GM21786 (cell line): ENCODE measurements at regions not wholly inside any gene's neighbourhood (a gene's known extent, or its start where the extent isn't known, plus 50 kb on each side); places are given as distances from the start of the nearest gene placed in this dataset.
"Not testable (repeated sequence)": the region's sequence is repeated elsewhere in the genome, so short reads cannot be mapped to it uniquely, and the experiment has no call there.

Experiments used
- ATAC-seq: cut with Tn5 transposase; IDR thresholded peaks from one replicate; pipeline ENCODE4 v1.9.1; 2021; ENCODE audit not compliant: unreplicated experiment

DNA sequence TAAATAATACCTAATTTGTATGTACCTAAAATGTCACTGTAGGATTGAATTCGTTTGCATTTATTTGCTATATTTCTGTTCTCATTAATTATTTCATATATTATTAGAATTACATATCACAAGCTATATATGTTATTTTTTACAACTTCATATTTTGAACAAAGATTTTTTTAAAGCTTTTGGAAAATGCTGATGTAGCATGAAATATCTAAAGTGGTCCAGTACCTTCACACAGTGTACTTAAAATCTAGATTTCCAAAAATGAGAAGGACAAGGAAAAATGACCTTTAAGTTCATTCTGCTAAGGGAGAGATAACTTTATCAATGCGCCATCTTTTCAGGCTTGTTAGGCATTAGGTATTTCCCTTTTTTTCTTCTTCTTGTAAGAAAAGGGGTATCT lies 71.8 kb downstream of the LARP7 start:
- ATAC-seq: no peak

DNA sequence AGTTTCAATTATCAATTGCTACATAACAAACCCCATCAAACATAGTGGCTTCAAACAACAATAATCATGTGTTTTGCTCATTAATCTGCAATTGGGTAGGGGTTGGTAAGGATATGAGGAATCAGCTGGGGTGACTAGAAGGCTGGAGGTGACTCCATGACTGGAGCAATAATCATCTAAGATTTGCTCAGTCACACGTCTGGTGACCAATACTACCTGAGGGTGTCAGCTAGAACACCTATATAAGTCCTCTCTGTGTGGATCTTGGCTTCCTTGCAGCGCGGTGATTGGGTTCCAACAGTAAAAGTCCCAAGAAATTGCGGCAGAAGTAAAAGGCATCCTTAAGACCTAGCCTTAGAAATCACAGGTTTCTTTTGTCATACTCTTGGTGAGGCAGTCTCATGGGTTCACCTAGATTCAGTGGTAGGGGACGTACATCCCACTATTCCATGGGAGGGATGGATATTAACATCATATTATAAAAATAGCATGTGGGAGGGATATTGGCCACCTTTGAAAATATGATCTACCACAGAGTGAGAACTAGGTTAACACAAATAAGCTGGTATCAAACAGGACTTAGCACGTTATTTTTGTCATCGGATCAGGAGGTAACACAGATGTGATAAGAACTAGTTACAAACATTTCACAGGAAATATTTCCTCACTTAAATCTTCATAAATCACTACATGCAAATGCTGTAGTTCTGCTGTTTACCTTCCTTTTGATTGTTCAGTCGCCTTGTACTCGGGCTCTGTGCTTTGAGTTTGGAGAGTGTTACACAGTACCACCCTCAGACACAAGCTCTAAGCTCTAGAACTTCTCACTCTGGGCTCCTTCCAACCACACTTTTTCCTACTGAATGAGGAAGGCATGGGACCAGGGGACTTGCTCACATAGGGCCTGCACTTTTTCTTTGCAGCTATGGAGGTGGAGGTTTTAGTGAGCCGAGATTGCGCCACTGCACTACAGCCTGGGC lies 78.3 kb downstream of the LARP7 start:
- no peak for ATAC-seq

DNA sequence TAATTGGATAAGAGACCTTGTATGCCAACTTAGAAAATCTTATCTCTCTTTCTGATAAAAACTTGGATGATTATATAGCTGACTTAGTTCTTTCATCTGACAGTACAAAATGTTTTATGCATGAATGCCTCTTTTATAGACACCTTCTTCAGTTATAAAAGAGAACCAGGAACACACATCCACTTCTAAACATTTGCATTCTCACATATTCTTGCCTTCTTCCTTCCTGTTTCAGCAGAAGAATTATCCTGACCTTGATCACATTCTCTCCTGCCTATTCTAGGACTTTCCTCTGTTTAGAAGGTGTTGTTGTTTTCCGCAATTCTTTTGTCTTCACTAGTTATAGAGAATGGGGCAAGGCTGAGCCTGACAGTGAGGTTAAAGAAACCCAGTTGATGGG lies 80.9 kb downstream of the LARP7 start:
- no peak for ATAC-seq

DNA sequence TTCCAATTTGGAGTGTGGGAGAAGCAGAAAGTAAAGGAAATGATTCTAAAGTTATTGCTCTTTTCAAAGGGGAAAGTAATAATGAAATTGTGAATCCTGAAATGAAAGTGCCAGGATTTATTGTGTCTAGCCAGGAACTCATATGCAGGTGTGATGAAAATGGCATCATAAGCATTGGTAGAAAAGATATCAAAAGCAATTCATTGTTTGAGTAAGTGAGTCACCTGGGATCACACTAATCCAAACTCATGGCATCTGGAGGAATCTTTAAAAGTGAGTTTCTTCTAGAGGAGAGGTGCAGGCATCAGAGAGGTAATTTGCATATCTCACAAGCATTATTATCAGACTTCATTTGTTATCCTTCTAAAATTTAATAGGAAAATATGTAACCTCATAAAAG lies 84.7 kb downstream of the LARP7 start:
- no peak for ATAC-seq

DNA sequence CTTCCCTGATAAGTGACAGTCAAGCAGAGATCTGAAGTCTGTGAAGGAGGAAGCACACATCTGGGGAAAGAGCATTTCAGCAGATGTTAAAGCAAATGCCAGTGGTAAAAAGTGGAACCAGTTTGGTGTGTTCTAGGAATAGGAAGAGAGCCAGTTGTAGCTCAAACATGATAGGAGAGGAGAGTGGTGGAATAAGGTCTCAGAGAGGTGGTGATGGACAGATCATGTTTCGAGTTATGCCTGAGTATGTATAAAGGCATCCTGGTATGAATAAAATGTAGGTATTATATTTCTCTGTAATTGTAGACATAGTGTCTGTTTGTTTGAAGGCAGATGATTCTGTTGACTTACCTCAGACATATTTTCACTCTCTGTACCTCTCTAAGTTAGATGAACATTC lies 89.1 kb downstream of the LARP7 start:
- no peak for ATAC-seq

DNA sequence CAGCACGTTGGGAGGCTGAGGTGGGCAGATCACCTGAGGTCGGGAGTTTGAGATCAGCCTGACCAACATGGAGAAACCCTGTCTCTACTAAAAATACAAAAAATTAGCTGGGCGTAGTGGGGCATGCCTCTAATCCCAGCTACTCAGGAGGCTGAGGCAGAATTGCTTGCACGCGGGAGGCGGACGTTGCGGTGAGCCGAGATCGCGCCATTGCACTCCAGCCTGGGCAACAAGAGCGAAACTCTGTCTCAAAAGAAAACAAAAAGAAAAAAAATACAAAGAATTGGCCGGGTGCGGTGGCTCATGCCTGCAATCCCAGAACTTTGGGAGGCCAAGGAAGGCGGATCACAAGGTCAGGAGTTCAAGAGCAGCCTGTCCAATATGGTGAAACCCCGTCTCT lies 90.8 kb downstream of the LARP7 start:
- not testable (repeated sequence) for ATAC-seq

DNA sequence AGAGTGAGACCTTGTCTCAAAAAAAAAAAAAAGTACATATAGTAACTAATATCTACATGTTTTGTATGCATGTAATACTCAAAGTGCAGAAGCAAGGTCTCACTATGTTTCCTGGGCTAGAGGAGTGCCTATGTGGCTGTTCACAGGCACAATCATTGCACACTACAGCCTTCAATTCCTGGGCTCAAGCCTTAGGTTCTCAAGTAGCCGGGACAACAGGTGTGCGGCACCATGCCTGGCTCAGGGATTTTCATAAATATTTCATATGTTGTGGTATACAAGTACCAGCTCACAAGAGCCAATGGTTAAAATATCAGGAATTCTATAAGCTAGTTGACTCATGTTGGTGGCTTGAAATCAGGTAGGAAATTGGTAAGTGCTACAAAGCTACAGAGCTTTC lies 94.8 kb downstream of the LARP7 start:
- ATAC-seq: no peak

DNA sequence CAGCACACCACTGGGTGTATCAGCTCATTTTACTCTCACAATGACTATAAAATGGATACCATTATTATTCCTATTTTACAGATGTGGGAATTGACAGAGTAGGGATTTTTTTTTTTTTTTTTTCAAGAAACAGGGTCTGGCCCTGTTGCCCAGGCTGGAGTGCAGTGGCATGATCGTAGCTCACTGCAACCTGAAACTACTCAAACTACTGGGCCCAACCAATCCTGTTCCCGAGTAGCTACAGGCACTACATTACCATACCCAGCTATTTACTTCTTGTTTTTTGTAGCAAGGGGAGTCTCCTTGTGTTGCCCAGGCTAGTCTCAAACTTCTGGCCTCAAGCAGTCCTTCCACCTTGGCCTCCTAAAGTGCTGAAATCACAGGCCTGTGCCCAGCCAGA lies 95.2 kb downstream of the LARP7 start:
- ATAC-seq: no peak

DNA sequence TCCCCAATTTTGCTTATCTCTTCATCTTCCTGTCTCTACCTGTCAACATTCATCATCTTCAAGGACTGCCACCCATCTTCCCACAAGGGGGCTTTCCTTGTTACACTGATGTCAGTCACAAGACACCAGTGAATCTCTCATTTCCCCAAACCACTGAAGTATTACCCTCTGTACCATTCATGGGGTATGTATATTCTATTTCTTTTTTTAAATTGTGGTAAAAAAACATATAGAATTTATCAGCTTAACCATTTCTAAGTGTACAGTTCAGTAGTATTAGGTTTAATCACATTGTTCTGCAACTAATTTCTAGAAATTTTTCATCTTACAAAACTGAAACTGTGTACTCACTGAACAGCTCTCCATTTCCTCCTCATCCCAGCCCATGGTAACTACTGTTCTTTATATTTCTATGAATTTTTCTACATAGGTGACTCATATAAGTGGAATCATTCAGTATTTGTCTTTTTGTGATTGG lies 98.6 kb downstream of the LARP7 start:
- ATAC-seq: peak; percentile 77

DNA sequence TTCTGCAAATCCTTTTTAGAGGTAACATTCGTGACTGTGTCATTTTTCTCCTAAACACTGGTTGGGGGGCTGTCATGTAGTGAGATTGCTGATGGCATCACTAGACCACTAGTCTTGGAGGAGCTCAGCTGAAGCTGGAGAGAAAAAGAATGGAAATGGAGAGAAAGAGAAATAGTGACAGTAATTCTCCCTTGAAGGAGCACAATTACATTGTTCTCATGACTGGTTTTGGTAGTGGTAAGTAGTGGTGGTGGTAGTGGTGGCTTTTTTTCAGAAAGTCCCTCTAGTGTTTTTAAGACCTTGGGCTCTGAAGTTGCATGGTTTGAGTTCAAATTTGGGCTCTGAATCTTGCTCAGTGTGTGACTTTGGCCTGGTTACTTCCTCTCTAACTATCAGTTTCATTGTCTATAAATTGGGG lies 99.8 kb downstream of the LARP7 start:
- ATAC-seq: peak; percentile 43

DNA sequence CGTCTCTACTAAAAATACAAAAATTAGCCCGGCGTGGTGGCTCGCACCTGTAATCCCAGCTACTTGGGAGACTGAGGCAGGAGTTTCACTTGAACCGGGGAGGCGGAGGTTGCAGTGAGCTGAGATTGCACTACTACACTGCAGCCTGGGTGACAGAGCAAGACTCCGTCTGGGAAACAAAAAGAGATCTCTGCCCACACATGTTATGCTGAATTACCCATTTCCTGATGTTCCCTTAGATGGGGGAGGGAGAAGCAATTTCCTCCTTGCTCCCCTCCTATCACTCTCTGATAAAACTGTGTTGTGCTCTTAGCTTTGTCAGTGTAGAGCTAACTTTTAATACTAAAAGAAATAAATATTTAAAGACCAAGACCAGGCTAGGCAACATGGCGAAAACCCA lies 102.5 kb downstream of the LARP7 start:
- no peak for ATAC-seq

DNA sequence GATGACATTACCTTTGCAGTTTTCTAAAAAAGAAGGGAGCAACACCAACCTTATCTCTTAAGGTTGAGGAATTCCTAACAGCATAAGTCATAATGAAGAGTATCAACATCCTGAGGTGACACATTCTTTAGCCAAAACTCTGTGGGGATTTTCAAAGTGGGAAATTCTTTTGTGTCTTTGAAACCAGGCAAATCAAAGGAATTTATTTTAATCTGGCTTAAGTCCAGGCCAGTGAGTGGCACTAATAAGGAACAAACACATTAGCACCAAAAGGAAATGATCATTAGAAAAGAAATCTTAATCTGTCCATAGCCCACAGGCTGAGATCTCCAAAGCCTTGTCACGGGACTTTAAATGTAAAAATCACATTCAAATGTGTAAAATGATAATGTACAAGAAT lies 110.1 kb downstream of the LARP7 start:
- ATAC-seq: no peak

DNA sequence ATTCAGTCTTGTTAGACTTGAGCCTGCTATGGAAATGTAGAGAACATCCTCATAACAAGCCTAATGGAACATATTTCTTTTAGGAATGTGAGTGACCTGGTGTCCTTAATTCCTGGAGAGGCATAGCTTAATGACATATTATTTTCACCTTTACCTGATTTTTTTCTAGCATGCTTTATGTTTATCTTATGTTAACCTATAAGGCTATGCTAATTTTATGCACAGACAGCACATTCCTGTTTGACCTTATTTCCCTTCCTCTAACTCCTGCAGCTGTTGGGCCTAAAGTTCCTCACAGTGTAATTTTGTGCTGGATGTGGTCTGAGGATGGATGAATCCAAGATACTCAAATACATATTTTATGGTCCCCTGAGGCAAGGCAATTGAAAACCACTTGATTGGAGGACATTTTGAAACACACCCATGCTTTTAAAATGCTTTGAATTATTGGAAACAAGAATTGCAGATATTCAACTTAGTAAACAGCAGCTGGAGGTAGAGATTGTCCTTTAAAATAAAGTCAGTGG lies 111.5 kb downstream of the LARP7 start:
- no peak for ATAC-seq

DNA sequence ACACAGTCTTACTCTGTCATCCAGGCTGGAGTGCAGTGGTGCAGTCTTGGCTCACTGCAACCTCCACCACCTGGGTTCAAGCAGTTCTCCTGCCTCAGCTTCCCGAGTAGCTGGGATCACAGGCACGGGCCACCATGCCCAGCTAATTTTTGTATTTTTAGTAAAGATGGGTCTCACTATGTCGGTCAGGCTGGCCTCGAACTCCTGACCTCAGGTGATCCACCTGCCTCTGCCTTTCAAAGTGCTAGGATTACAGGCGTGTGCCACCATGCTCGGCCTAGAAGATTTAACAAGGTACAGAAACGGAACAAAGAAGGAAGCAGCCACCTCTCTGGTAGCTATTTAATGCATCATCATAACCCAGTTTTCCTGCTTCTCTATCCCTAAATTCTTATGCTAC lies 113.8 kb downstream of the LARP7 start:
- ATAC-seq: not testable (repeated sequence)

DNA sequence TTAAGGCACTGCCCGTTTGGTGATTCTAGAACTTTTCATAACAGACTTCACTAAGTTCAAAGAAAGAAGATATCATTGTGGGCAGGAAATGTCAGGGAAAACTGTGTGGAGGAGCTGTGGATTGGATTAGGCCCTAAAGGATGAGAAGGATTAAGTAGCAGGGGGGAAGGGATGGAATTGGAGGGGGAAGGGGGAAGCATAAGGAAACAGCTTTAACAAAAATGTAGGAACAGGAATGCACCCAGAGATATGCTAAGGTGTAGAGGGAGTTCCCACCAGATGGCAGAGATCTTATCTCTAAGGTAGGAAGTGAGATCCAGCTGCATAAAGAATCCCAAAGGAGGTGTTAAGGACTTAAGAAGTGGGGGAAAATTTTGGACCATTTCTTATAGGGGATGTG lies 114.5 kb downstream of the LARP7 start:
- no peak for ATAC-seq

DNA sequence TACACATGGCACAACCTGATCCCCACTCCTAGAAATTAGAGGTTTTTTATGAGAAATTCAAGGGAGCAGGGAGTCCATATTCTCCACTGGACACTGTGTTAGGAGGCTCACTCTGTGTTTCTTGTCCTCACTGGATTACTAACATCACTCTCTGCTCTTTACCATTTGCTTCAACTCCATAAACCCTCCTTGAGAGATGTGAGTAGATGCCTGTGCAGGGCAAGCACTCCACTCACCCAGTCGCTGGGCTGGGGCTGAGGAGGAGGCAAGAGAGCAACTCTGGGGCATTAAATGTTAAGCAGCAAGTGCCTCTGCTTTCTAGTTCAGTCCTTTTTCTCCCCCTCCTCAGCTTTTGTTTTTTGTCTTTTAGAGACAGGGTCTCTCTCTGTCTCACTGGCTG lies 115.1 kb downstream of the LARP7 start:
- ATAC-seq: no peak

DNA sequence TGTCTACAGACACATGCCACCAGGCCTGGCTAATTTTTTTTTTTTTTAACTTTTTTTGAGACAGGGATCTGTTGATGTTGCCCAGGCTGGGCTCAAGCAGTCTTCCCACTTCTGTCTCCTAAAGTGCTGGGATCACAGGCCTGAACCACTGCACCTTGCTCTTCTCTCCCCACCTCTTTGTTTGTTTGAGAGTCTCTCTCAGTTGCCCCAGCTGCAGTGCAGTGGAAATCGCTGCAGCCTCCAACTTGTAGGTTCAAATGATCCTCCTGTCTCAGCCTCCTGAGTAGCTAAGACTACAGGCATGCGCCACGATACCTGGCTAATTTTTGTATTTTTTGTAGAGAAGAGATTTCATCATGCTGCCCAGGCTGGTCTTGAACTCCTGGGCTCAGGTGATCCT lies 115.6 kb downstream of the LARP7 start:
- ATAC-seq: no peak

DNA sequence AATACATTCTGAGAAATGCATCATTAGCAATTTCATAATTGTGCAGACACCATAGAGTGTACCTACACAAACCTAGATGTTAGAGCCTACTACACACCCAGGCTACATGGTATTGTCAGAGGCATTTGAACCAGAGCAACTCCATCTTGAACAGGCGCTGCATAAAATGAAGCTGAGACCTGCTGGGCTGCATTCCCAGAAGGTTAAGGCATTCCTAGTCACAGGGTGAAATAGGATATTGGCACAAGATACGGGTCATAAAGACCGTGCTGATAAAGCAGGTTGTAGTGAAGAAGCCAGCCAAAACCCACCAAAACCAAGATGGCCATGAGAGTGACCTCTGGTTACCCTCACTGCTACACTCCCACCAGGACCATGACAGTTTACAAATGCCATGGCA lies 116.4 kb downstream of the LARP7 start:
- no peak for ATAC-seq

DNA sequence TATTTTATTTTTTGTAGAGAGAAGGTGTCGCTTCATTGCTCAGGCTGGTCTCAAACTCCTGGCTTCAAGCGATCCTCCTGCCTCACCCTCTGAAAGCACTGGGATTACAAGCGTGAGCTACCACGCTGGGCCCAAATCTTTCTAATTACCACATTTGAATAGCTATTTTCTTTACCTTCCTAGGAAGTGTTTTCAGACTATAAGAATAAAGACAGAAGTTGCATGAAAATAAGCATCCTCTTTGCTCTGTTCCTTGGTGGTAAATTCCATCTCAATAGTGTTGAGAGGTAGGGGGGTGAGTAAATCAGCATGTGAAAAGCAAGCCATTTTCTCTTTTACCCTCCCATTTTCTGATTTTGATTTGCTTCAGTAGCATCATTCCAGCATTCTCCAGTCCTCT lies 122.4 kb downstream of the LARP7 start:
- no peak for ATAC-seq

DNA sequence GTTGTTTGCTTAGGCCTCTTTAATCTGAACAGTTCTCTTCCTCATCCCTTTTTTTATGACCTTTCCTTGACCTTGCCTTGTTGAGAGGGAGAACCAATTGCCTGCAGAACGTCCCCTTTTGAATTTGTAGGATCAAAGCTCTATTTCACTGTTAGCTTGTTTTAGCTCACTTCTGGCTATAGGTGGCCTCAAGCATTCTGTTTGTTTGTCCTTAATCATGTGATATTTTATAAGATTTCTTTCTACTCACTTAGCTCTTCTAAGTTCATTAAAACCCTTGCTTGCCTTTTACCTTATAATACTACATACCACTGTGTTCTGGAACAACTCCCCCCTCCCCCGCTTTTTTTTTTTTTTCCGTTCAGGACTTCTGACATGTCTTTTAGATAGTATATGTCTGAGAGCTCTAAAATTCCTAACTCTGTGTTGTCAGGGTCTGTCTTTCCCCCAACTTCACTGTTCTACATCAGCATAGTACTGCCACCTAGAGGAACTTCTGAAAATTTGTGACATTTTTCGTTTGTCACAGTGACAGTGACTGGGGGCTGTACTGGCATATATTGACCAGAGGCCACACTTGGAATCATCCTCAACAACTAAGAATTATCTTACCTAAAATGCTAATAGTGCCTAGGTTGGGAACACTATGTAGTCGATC lies 128.5 kb downstream of the LARP7 start:
- ATAC-seq: peak; percentile 48

DNA sequence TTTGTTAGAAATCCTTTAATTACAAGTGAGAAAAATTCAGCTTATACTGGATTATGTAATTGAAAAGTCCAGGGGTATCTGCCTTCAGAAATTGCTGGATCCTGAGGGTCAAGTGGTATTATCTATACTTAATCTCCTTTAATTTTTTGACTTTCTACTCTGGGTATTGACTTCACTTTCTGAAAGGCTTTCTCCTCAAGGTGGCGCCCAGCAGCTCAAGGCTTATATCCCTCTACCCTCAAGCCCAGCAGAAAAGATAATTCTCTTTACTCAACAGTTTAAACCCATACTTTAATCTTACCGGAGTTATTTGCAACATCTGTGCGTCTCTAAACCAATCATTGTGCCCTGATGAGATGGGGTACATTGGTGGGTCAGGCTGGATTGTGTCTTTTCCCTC lies 129.5 kb downstream of the LARP7 start:
- ATAC-seq: no peak

DNA sequence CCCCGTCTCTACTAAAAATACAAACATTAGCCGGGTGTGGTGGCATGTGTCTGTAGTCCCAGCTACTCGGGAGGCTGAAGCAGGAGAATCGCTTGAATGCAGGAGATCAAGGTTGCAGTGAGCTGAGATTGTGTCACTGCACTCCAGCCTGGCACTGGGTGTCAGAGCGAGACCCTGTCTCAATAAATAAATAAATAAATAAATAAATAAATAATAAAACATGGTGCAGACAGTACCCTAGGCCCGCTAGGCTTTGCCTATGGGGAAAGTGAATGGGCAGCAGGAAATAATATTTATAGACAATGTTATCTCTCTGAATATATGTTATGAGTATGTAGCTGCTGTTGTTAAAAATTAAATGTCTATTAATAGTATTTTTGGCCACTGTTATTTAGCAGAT lies 130.4 kb downstream of the LARP7 start:
- ATAC-seq: no peak
